ENCODE measurements at regions not wholly inside any gene's neighbourhood (a gene's known extent, or its start where the extent isn't known, plus 50 kb on each side); places are given as distances from the start of the nearest gene placed in this dataset.

DNA sequence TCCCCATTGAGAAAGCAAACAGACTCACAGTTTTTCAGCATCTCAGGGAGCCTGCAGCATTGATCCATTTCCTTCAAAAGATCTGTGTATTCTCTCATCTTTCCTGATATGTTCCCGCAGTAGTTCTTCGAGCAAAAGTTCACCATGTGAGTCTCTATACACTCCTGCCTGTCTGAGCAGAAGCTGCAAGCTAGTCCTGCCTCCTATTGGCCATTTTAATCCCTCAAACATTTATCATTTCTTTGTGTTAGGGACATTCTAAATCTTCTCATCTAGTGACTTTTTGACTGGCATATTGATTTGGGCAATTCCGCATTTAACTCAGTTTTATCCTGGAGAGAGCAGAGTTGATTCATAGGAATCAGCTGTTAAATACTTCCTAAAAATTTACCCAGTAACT is 660.4 kb upstream of the KLF12 start:
- TF ChIP-seq YY1 (IDR thresholded peaks at IDR 0.05; ENCODE audit: low read depth): no peak
- no peak for TF ChIP-seq EP300 (IDR thresholded peaks at IDR 0.05; ENCODE audit: borderline replicate concordance)
- TF ChIP-seq TAF1 (IDR thresholded peaks at IDR 0.05; ENCODE audit: low read depth): no peak
- TF ChIP-seq, protein P1, sequence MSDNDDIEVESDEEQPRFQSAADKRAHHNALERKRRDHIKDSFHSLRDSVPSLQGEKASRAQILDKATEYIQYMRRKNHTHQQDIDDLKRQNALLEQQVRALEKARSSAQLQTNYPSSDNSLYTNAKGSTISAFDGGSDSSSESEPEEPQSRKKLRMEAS (IDR thresholded peaks at IDR 0.05): no peak
- no peak for TF ChIP-seq CEBPB (IDR thresholded peaks at IDR 0.05)
- TF ChIP-seq, protein P2, sequence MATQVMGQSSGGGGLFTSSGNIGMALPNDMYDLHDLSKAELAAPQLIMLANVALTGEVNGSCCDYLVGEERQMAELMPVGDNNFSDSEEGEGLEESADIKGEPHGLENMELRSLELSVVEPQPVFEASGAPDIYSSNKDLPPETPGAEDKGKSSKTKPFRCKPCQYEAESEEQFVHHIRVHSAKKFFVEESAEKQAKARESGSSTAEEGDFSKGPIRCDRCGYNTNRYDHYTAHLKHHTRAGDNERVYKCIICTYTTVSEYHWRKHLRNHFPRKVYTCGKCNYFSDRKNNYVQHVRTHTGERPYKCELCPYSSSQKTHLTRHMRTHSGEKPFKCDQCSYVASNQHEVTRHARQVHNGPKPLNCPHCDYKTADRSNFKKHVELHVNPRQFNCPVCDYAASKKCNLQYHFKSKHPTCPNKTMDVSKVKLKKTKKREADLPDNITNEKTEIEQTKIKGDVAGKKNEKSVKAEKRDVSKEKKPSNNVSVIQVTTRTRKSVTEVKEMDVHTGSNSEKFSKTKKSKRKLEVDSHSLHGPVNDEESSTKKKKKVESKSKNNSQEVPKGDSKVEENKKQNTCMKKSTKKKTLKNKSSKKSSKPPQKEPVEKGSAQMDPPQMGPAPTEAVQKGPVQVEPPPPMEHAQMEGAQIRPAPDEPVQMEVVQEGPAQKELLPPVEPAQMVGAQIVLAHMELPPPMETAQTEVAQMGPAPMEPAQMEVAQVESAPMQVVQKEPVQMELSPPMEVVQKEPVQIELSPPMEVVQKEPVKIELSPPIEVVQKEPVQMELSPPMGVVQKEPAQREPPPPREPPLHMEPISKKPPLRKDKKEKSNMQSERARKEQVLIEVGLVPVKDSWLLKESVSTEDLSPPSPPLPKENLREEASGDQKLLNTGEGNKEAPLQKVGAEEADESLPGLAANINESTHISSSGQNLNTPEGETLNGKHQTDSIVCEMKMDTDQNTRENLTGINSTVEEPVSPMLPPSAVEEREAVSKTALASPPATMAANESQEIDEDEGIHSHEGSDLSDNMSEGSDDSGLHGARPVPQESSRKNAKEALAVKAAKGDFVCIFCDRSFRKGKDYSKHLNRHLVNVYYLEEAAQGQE (IDR thresholded peaks at IDR 0.05; ENCODE audit: low read depth): no peak
- TF ChIP-seq RAD21 (IDR thresholded peaks at IDR 0.05; ENCODE audit: low read depth): no peak
- TF ChIP-seq, protein P3, sequence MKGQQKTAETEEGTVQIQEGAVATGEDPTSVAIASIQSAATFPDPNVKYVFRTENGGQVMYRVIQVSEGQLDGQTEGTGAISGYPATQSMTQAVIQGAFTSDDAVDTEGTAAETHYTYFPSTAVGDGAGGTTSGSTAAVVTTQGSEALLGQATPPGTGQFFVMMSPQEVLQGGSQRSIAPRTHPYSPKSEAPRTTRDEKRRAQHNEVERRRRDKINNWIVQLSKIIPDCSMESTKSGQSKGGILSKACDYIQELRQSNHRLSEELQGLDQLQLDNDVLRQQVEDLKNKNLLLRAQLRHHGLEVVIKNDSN (IDR thresholded peaks at IDR 0.05): no peak

Data from Ishikawa (cell line).